Testis (tissue), 2 donors: ENCODE measurements at regions not wholly inside any gene's neighbourhood (a gene's known extent, or its start where the extent isn't known, plus 50 kb on each side); places are given as distances from the start of the nearest gene placed in this dataset.

Experiments used
- DNase-seq: peaks from one replicate; pipeline ENCODE4 v3.0.0-alpha.2; 2019
- H3K27ac ChIP-seq, 2 donors: fragments of 200-600 bp; sonication (generic); one replicate each; pipeline ENCODE4 v1.5.1; 2019
- H3K27me3 ChIP-seq: fragments of 200-600 bp; sonication (generic); one replicate; pipeline ENCODE4 v1.5.1; 2019
- H3K36me3 ChIP-seq: fragments of 200-600 bp; sonication (generic); one replicate; pipeline ENCODE4 v1.5.1; 2017; ENCODE audit warnings: low read depth; ENCODE audit errors: missing control alignments
- H3K4me1 ChIP-seq: fragments of 200-600 bp; sonication (generic); one replicate; pipeline ENCODE4 v1.5.1; 2019
- H3K4me3 ChIP-seq, 2 donors: fragments of 200-600 bp; sonication (generic); one replicate each; pipeline ENCODE4 v1.5.1; 2017 to 2019
- H3K9me3 ChIP-seq: fragments of 200-600 bp; sonication (generic); one replicate; pipeline ENCODE4 v1.5.1; 2017
- POLR2A ChIP-seq: fragments of 450-650 bp; IDR thresholded peaks from one replicate; pipeline ENCODE4 v1.6.1; 2017; ENCODE audit warnings: antibody characterized with exemption, mild to moderate bottlenecking, moderate library complexity
- WGBS, 2 donors: methylation state at CpG; one replicate each; pipeline ENCODE4 v1.1.5; 2018; 5-methylcytosine and 5-hydroxymethylcytosine counted together
- intact Hi-C: fragments of 100-400 bp; cut with DNase I; formaldehyde crosslinking; loops from one replicate; pipeline ENCODE4 v1.15.1; 2023; ENCODE audit warnings: low total_unique reads
- TF ChIP-seq, protein P1 (sequence below), 3 experiments: fragments of 450-650 bp in 2 of 3; fragments of 200-600 bp in 1 of 3; sonication (generic) in 1 of 3; IDR thresholded peaks; one replicate each; pipeline ENCODE4 v1.5.1; 2016 to 2019; ENCODE audit warnings: antibody characterized with exemption in 3 of 3, mild to moderate bottlenecking in 2 of 3, moderate library complexity in 1 of 3

DNA sequence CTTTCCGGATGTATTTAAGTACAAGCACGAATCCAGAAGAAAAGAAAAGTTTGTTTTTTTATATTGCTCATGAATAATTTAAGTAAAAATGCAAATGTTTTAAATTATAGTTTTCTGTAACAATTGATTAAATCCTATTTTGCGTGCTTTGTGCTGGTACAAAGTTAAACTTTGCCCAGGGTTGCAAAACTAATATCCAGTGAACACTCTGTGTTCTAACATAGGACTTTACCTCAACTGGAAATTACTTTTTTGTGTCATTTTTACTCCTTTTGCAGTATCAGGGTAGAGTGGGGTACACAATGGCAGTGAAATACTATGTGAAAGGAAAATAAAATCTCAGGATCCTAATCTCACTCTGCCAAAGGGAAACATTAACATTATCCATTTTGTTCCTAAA is 801.4 kb upstream of the MBL2 start:
- Histone ChIP-seq H3K36me3 (no peaks in the 10 kb centered on the region), H3K27me3 (no peaks in the 10 kb centered on the region), H3K27ac (no peak overlapping the region), H3K4me3 (no peak overlapping the region), H3K9me3 (no peaks in the 10 kb centered on the region), H3K4me1 (no peaks in the 10 kb centered on the region)
- 76 to 79% methylated on average over 3 of the region's 3 CpGs for WGBS, 2 donors
- TF ChIP-seq, protein P1, sequence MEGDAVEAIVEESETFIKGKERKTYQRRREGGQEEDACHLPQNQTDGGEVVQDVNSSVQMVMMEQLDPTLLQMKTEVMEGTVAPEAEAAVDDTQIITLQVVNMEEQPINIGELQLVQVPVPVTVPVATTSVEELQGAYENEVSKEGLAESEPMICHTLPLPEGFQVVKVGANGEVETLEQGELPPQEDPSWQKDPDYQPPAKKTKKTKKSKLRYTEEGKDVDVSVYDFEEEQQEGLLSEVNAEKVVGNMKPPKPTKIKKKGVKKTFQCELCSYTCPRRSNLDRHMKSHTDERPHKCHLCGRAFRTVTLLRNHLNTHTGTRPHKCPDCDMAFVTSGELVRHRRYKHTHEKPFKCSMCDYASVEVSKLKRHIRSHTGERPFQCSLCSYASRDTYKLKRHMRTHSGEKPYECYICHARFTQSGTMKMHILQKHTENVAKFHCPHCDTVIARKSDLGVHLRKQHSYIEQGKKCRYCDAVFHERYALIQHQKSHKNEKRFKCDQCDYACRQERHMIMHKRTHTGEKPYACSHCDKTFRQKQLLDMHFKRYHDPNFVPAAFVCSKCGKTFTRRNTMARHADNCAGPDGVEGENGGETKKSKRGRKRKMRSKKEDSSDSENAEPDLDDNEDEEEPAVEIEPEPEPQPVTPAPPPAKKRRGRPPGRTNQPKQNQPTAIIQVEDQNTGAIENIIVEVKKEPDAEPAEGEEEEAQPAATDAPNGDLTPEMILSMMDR (IDR thresholded peaks at IDR 0.05): no peak
- TF ChIP-seq POLR2A: no peak
- intact Hi-C loops: no loop called here
- DNase-seq: no peak

DNA sequence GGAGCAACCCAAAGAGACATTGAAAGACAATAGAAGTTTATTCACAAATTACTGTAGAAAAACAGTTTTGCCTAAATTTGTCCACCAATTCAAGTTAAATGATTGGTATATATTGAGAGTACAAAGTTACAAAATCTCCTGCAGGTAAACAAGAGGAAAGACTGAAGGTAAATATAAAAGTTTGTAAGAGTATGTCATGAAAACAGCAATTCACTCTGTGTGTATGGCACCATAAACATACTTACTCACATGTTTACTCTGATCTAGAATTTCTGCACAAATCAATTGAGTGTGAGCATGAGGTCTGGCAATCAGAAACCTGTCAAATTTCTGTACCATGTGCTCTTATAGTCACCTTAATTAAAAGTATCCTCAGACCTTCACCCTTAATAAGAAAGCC is 800.9 kb upstream of the MBL2 start:
- TF ChIP-seq, protein P1 (IDR thresholded peaks at IDR 0.05): no peak
- no peak for TF ChIP-seq POLR2A

DNA sequence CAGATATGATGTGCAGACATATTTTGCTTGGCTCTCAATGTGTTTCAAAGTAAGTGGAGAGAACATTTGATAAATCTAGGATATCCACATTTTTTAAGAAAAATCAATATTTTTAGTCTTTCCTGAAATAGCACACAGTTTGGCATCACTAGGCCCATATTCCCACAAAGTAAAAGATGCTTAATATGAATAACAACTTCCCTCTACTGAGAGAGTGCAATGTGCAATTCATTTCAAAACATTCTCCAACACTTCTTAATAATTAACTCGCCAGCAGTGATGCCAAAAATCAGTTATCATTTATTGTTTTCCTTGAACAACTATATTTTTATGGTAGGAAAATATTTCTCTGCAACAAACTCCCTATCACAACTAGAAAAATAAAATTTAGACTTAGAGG is 800.2 kb upstream of the MBL2 start:
- Histone ChIP-seq H3K27me3 (no peaks in the 10 kb centered on the region), H3K36me3 (no peaks in the 10 kb centered on the region), H3K27ac (no peak overlapping the region), H3K9me3 (no peaks in the 10 kb centered on the region), H3K4me3 (no peak overlapping the region), H3K4me1 (no peaks in the 10 kb centered on the region)
- no peak for TF ChIP-seq POLR2A
- TF ChIP-seq, protein P1 (IDR thresholded peaks at IDR 0.05): no peak
- DNase-seq: no peak
- intact Hi-C loops: no loop called here
- WGBS, 2 donors: 59 to 80% methylated on average over 1 of the region's 1 CpG

More for the DNA sequence above, 800.9 kb upstream of the MBL2 start:
- Histone ChIP-seq H3K9me3 (no peaks in the 10 kb centered on the region), H3K4me1 (no peaks in the 10 kb centered on the region), H3K27ac (no peak overlapping the region), H3K4me3 (no peak overlapping the region), H3K36me3 (no peaks in the 10 kb centered on the region), H3K27me3 (no peaks in the 10 kb centered on the region)
- no peak for DNase-seq
- intact Hi-C loops: no loop called here

DNA sequence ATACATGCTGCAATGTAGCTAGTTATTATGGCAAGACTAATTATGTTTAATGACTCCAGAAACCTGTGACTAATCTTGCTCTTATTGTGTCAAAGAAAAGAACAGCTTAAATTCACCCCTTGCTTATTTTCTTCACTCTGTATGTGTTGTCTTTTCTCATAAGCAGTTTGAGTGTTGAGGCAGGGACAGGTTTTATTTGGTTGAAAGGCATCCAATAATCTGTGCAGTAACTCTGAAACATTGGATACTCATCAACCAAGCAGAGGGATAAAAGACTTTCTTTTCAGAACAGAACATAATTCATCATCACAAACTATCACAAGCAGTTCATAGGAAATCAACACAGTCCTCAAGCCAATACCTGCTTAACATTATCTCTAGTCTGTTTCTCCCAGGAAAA is 797.6 kb upstream of the MBL2 start:
- no peak for DNase-seq
- Histone ChIP-seq H3K27ac (no peak overlapping the region), H3K4me1 (no peaks in the 10 kb centered on the region), H3K36me3 (no peaks in the 10 kb centered on the region), H3K27me3 (no peaks in the 10 kb centered on the region), H3K9me3 (no peaks in the 10 kb centered on the region), H3K4me3 (no peak overlapping the region)
- no peak for TF ChIP-seq POLR2A
- intact Hi-C loops: no loop called here

DNA sequence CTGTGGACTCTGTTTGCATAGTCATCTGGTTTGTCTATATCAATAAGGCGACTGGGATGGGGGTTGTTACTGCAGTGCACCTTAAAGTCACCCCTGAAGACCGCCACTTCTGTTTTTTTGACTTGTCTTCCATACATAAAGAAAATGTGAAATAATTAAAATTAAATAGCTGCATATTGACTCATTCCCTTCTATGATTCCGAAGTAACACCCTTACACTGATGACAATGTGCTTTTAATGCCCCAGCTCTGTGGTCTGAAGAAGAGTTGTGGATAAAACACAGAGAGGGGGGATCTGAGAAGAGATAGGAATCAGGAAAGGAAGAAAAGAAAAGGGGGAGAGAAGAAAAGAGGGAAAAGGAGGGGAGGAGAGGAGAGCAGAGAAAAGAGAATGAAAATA is 796.9 kb upstream of the MBL2 start:
- Histone ChIP-seq H3K4me1 (no peaks in the 10 kb centered on the region), H3K9me3 (no peaks in the 10 kb centered on the region), H3K36me3 (no peaks in the 10 kb centered on the region), H3K4me3 (no peak overlapping the region), H3K27me3 (no peaks in the 10 kb centered on the region), H3K27ac (no peak overlapping the region)
- no peak for TF ChIP-seq POLR2A
- TF ChIP-seq, protein P1 (IDR thresholded peaks at IDR 0.05): no peak
- intact Hi-C loops: no loop called here
- WGBS, 2 donors: 63 to 91% methylated on average over 3 of the region's 3 CpGs
- DNase-seq: no peak
